ENCODE measurements at regions not wholly inside any gene's neighbourhood (a gene's known extent, or its start where the extent isn't known, plus 50 kb on each side); places are given as distances from the start of the nearest gene placed in this dataset.

DNA sequence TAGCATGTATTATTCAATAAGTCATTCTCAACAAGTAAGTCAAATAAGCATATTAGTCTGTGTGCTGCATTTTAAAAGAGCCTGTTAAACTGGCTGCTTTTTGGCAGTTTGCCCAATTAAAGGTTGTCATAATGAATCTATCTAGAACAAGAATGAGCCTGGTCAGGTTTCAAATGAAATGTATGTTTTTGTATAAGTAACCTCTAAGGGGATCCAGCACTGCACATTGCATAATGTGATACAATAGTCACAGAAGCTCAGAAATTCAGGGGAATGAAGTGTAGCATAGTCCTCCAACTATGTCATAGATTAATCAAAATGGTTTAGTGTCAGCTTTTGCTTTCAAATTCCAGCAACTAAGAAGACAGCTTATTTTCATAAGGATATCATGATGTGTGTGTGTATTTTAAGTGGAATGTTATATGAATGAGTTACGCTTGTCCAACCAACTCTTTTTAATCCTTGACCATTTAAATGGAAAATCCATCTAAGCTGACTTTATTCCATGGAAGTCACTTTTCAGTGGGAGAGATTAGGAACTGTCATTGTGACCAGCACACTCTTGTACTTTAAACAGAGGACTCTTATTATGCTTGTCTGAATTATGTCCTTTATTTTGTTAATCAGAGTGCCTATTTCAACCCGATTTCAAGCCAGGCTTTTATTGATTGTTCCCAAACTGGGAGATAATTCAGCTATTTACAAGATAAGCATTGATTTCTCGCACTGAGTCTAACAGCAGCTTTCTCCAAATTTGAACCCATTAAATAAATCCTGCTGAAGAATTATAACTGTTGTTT, 283.9 kb upstream of the ADAMTSL1 start:
- Histone ChIP-seq H3K27ac (ENCODE audit: low read depth in 1 of 2, low read length in 1 of 2) (no peak overlapping the region), H3K4me3 (ENCODE audit: low read length in 2 of 2) (no peak overlapping the region), H3K9me3 (ENCODE audit: control insufficient read depth in 2 of 2, insufficient read depth in 1 of 2, low read length in 1 of 2) (no peaks in the 10 kb centered on the region), H3K27me3 (ENCODE audit: control insufficient read depth in 2 of 2, insufficient read depth in 1 of 2, low read length in 1 of 2) (no peaks in the 10 kb centered on the region), H3K36me3 (ENCODE audit: control insufficient read depth in 2 of 2, insufficient read depth in 2 of 2, low read length in 1 of 2) (no peaks in the 10 kb centered on the region), H3K4me1 (ENCODE audit: control insufficient read depth in 2 of 2, insufficient read depth in 2 of 2, low read length in 2 of 2) (no peaks in the 10 kb centered on the region)
- no peak for DNase-seq (ENCODE audit: low read depth in 6 of 9, low spot score in 9 of 9)
- WGBS, result 42% methylated on average over 3 of the region's 3 CpGs

DNA sequence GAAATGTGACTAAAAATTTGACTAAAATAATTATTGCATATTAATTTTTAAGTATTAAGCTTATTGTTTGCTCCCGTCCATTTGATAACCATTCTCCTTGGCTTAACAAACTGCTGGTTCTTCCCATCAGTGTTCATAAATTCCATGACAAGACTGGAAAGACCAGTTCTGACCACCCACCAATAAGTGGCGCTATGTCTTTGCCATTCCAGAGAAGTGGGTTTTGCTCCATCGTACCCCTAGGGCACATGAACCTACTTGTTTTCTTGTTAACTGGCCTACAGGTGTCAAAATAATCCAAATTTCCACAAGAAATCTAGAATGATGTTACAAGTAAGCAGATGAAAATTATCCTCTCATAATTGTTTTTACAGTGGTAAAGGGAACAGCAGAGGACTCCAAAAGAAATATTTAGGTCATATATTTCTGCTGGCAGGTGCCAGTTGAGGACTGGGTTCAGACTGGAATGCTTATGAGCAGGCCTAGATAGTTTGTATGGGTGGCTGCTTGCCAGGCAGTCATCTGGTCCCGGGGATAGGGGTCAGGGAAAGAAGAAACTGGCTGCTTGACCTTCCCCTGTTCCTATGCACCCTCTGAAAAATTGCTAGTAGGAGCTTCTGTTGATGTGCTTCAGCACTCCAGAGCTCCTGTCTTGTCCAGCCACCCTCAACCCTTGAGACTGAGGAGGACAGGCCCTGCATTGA, 283.1 kb upstream of the ADAMTSL1 start:
- DNase-seq (ENCODE audit: low read depth in 6 of 9, low spot score in 9 of 9), result no peak
- H3K4me3 ChIP-seq (ENCODE audit: low read length in 2 of 2), result no peak overlapping the region
- WGBS, result 88% methylated on average over 4 of the region's 4 CpGs
- H3K27ac ChIP-seq (ENCODE audit: low read depth in 1 of 2, low read length in 1 of 2), result no peak overlapping the region
- no peaks in the 10 kb centered on the region for H3K27me3 ChIP-seq (ENCODE audit: control insufficient read depth in 2 of 2, insufficient read depth in 1 of 2, low read length in 1 of 2)
- no peaks in the 10 kb centered on the region for H3K9me3 ChIP-seq (ENCODE audit: control insufficient read depth in 2 of 2, insufficient read depth in 1 of 2, low read length in 1 of 2)
- no peaks in the 10 kb centered on the region for H3K36me3 ChIP-seq (ENCODE audit: control insufficient read depth in 2 of 2, insufficient read depth in 2 of 2, low read length in 1 of 2)
- no peaks in the 10 kb centered on the region for H3K4me1 ChIP-seq (ENCODE audit: control insufficient read depth in 2 of 2, insufficient read depth in 2 of 2, low read length in 2 of 2)

DNA sequence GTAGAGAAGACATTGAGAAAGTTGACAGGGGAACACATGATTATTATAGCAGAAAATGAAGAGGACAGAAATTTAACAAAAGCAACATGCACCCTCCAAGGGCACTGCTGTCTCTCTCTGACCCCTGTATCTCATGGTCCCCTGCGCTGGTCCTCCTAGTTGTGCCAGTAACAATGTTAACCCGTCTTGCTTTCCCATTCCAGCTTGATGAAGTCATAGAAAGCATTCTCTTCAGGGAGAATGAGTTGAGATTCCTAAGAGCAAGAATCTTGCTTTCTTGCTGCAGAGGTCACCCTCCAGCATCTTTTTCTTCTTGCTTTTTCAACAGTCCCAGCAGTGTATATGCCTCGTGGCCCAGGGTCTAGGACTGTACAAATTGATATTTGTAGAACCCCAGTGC, 279.6 kb upstream of the ADAMTSL1 start:
- no peaks in the 10 kb centered on the region for H3K27me3 ChIP-seq (ENCODE audit: control insufficient read depth in 2 of 2, insufficient read depth in 1 of 2, low read length in 1 of 2)
- no peaks in the 10 kb centered on the region for H3K4me1 ChIP-seq (ENCODE audit: control insufficient read depth in 2 of 2, insufficient read depth in 2 of 2, low read length in 2 of 2)
- H3K4me3 ChIP-seq (ENCODE audit: low read length in 2 of 2), result no peak overlapping the region
- WGBS, result 80% methylated on average over 3 of the region's 3 CpGs
- no peak for DNase-seq (ENCODE audit: low read depth in 6 of 9, low spot score in 9 of 9)
- H3K27ac ChIP-seq (ENCODE audit: low read depth in 1 of 2, low read length in 1 of 2), result no peak overlapping the region
- H3K36me3 ChIP-seq (ENCODE audit: control insufficient read depth in 2 of 2, insufficient read depth in 2 of 2, low read length in 1 of 2), result no peaks in the 10 kb centered on the region
- no peaks in the 10 kb centered on the region for H3K9me3 ChIP-seq (ENCODE audit: control insufficient read depth in 2 of 2, insufficient read depth in 1 of 2, low read length in 1 of 2)

DNA sequence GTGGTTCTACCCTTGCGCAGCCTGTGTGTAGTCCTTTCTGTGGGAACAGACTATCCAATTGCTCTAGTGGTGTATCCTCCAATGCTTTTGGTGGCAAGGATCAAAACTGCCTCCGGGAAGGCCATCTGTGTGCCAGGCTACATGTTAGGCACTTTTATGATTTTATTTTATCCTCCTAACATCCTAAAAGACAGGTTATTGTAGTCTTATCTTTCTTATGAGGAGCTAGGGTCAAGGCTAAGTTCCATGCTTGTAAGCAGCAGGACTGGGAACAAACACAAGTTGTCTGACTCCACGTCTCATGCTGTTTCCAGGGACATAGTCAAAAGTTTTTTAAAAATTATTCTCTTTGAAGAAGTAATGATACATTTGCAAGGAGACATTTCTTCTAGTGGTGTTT, 278.7 kb upstream of the ADAMTSL1 start:
- no peaks in the 10 kb centered on the region for H3K9me3 ChIP-seq (ENCODE audit: control insufficient read depth in 2 of 2, insufficient read depth in 1 of 2, low read length in 1 of 2)
- H3K27ac ChIP-seq (ENCODE audit: low read depth in 1 of 2, low read length in 1 of 2), result no peak overlapping the region
- no peaks in the 10 kb centered on the region for H3K4me1 ChIP-seq (ENCODE audit: control insufficient read depth in 2 of 2, insufficient read depth in 2 of 2, low read length in 2 of 2)
- no peak for DNase-seq (ENCODE audit: low read depth in 6 of 9, low spot score in 9 of 9)
- H3K4me3 ChIP-seq (ENCODE audit: low read length in 2 of 2), result no peak overlapping the region
- WGBS, result 88% methylated on average over 3 of the region's 3 CpGs
- H3K36me3 ChIP-seq (ENCODE audit: control insufficient read depth in 2 of 2, insufficient read depth in 2 of 2, low read length in 1 of 2), result no peaks in the 10 kb centered on the region
- H3K27me3 ChIP-seq (ENCODE audit: control insufficient read depth in 2 of 2, insufficient read depth in 1 of 2, low read length in 1 of 2), result no peaks in the 10 kb centered on the region

DNA sequence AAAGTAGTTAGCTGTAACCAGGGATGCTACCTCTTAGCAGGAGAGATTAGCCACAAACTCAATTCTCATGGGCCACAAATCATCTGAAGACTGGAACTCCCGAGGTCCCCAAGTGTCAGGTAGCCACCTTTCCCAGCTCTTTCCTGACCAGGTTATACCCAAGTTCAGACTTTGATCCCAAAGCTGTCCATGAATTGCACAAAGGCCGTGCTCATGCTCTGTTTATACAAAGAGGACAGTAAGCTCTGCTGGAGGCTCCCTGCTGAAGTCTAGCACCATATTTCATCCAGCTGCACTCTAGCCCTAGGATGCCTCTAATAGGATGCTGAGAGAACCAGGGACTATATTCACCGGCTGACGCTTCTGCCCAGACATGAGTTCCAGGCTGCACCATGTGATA, 271.0 kb upstream of the ADAMTSL1 start:
- Histone ChIP-seq H3K27me3 (ENCODE audit: control insufficient read depth in 2 of 2, insufficient read depth in 1 of 2, low read length in 1 of 2) (no peaks in the 10 kb centered on the region), H3K4me1 (ENCODE audit: control insufficient read depth in 2 of 2, insufficient read depth in 2 of 2, low read length in 2 of 2) (no peaks in the 10 kb centered on the region), H3K9me3 (ENCODE audit: control insufficient read depth in 2 of 2, insufficient read depth in 1 of 2, low read length in 1 of 2) (no peaks in the 10 kb centered on the region), H3K36me3 (ENCODE audit: control insufficient read depth in 2 of 2, insufficient read depth in 2 of 2, low read length in 1 of 2) (no peaks in the 10 kb centered on the region), H3K27ac (ENCODE audit: low read depth in 1 of 2, low read length in 1 of 2) (no peak overlapping the region), H3K4me3 (ENCODE audit: low read length in 2 of 2) (no peak overlapping the region)
- WGBS, result 86% methylated on average over 4 of the region's 4 CpGs
- no peak for DNase-seq (ENCODE audit: low read depth in 6 of 9, low spot score in 9 of 9)

DNA sequence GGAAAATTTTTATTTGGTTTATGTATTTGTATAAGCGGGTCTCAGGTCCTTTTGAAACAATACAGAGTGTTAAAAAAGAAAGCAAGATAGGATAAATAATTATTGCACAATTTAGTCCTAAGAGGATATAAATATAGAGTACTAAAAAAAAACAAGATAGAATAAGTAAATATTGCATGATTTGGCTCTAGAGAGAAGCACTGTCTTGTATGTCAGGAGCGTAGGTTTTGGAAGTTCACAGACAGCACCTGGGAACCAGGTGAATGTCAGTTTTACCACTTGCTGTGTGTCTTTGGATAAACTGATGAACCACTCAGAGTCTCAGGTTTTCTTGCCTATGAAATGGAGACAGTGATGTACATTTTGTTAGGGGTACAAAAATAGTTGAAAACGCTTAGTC, 266.2 kb upstream of the ADAMTSL1 start:
- WGBS, result 94% methylated on average over 3 of the region's 3 CpGs
- no peak overlapping the region for H3K27ac ChIP-seq (ENCODE audit: low read depth in 1 of 2, low read length in 1 of 2)
- no peaks in the 10 kb centered on the region for H3K27me3 ChIP-seq (ENCODE audit: control insufficient read depth in 2 of 2, insufficient read depth in 1 of 2, low read length in 1 of 2)
- no peak overlapping the region for H3K4me3 ChIP-seq (ENCODE audit: low read length in 2 of 2)
- no peaks in the 10 kb centered on the region for H3K4me1 ChIP-seq (ENCODE audit: control insufficient read depth in 2 of 2, insufficient read depth in 2 of 2, low read length in 2 of 2)
- no peaks in the 10 kb centered on the region for H3K9me3 ChIP-seq (ENCODE audit: control insufficient read depth in 2 of 2, insufficient read depth in 1 of 2, low read length in 1 of 2)
- DNase-seq (ENCODE audit: low read depth in 6 of 9, low spot score in 9 of 9), result no peak
- no peaks in the 10 kb centered on the region for H3K36me3 ChIP-seq (ENCODE audit: control insufficient read depth in 2 of 2, insufficient read depth in 2 of 2, low read length in 1 of 2)

DNA sequence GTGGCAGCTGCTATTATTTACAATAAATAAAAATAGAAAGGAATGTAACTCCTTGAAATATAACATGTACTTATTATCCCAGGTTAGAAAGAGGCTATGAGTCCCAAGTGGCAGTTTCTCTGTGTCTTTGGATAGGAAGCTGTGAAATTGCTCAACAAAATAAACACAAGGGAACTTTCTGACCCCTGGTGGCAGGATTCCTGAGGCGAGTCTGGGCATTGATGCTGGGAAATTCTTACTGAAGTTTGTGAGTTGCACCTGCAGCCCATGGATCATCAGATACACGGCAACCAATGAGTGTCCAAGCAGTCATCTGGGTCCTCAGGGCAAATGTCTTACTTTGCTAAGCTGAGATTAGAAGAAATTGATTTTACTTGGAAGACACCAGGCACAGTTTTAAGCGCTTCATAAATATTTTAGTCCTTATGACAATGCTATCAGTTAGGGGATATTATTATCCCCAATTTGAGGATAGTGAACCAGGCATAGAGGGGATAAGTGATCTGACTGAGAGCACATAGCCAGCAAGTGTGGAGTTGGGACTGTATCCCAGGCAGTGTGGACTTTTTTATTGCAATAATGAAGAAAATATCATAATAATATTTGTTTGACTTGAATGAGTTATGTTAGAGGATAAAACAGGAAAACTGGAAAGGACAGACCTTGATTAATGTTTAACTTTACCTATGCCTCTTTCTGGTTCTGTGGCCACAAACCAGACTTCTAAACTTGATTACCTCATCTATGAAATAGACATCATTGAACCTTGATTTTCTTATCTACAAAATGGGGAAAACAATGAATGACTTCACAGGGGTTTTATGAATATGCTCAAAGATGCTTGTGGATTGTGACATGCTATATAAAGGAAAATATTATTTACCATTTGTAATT, 265.5 kb upstream of the ADAMTSL1 start:
- 49% methylated on average over 3 of the region's 3 CpGs for WGBS
- Histone ChIP-seq H3K4me1 (ENCODE audit: control insufficient read depth in 2 of 2, insufficient read depth in 2 of 2, low read length in 2 of 2) (no peaks in the 10 kb centered on the region), H3K36me3 (ENCODE audit: control insufficient read depth in 2 of 2, insufficient read depth in 2 of 2, low read length in 1 of 2) (no peaks in the 10 kb centered on the region), H3K4me3 (ENCODE audit: low read length in 2 of 2) (no peak overlapping the region), H3K27ac (ENCODE audit: low read depth in 1 of 2, low read length in 1 of 2) (no peak overlapping the region), H3K9me3 (ENCODE audit: control insufficient read depth in 2 of 2, insufficient read depth in 1 of 2, low read length in 1 of 2) (no peaks in the 10 kb centered on the region), H3K27me3 (ENCODE audit: control insufficient read depth in 2 of 2, insufficient read depth in 1 of 2, low read length in 1 of 2) (no peaks in the 10 kb centered on the region)
- no peak for DNase-seq (ENCODE audit: low read depth in 6 of 9, low spot score in 9 of 9)

DNA sequence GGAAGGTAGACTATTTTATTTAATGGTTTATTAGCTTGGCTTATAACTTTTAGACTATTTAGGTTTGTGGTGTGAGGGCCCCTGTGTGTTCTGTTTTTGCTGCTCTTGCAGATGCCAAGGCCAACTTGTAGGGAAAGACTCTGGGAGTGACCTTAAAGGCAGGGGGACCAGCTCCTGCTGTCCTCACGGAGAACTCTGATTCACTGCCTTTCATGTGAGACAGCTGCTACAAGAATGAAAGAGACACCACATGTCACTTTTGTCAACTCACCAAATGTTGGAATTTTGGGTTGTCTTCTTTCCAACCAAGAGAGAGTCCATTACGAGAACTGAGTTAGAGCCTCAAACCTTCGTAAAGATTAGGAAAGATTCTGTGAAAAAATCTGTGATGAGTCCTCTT, 258.3 kb upstream of the ADAMTSL1 start:
- H3K4me1 ChIP-seq (ENCODE audit: control insufficient read depth in 2 of 2, insufficient read depth in 2 of 2, low read length in 2 of 2), result no peaks in the 10 kb centered on the region
- no peaks in the 10 kb centered on the region for H3K27me3 ChIP-seq (ENCODE audit: control insufficient read depth in 2 of 2, insufficient read depth in 1 of 2, low read length in 1 of 2)
- DNase-seq (ENCODE audit: low read depth in 6 of 9, low spot score in 9 of 9), result no peak
- no peaks in the 10 kb centered on the region for H3K9me3 ChIP-seq (ENCODE audit: control insufficient read depth in 2 of 2, insufficient read depth in 1 of 2, low read length in 1 of 2)
- no peak overlapping the region for H3K27ac ChIP-seq (ENCODE audit: low read depth in 1 of 2, low read length in 1 of 2)
- H3K36me3 ChIP-seq (ENCODE audit: control insufficient read depth in 2 of 2, insufficient read depth in 2 of 2, low read length in 1 of 2), result no peaks in the 10 kb centered on the region
- H3K4me3 ChIP-seq (ENCODE audit: low read length in 2 of 2), result no peak overlapping the region
- 93% methylated on average over 3 of the region's 3 CpGs for WGBS

DNA sequence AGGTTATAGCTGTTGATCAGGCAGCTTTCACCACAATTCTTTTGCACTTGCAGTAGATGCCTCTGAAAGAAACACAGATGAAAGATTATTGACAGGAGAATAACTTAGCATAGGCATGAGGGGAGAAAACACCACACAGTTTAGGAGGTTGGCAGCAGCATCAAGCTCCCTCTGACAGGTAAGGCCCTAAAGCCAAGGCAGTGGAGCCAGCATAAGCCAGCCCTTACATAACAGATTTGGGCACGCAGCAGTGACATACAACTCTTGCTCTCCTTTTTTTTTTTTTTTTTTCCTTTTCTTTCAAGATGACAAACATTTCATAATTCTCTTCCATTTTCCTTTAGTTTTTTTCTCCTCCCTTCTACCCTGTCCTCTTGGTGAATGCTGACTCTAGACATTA, 257.6 kb upstream of the ADAMTSL1 start:
- H3K4me1 ChIP-seq (ENCODE audit: control insufficient read depth in 2 of 2, insufficient read depth in 2 of 2, low read length in 2 of 2), result no peaks in the 10 kb centered on the region
- no peaks in the 10 kb centered on the region for H3K36me3 ChIP-seq (ENCODE audit: control insufficient read depth in 2 of 2, insufficient read depth in 2 of 2, low read length in 1 of 2)
- WGBS, result 95% methylated on average over 1 of the region's 1 CpG
- H3K27me3 ChIP-seq (ENCODE audit: control insufficient read depth in 2 of 2, insufficient read depth in 1 of 2, low read length in 1 of 2), result no peaks in the 10 kb centered on the region
- H3K27ac ChIP-seq (ENCODE audit: low read depth in 1 of 2, low read length in 1 of 2), result no peak overlapping the region
- no peak for DNase-seq (ENCODE audit: low read depth in 6 of 9, low spot score in 9 of 9)
- H3K9me3 ChIP-seq (ENCODE audit: control insufficient read depth in 2 of 2, insufficient read depth in 1 of 2, low read length in 1 of 2), result no peaks in the 10 kb centered on the region
- H3K4me3 ChIP-seq (ENCODE audit: low read length in 2 of 2), result no peak overlapping the region
